GM23338 (cell line): ENCODE measurements at regions not wholly inside any gene's neighbourhood (a gene's known extent, or its start where the extent isn't known, plus 50 kb on each side); places are given as distances from the start of the nearest gene placed in this dataset.

ENCODE experiments used
- ATAC-seq: fragments of 200-7000 bp; cut with Tn5 transposase; 3 replicates; pipeline ENCODE4 v1.9.1; 2020
- DNase-seq: peaks from one replicate; pipeline ENCODE4 v3.0.0-alpha.2; 2015; ENCODE audit warnings: low spot score
- H2AFZ ChIP-seq: fragments of 200-600 bp; sonication (generic); 2 replicates; pipeline ENCODE4 v1.8.0; 2016; ENCODE audit warnings: antibody characterized with exemption, mild to moderate bottlenecking, moderate library complexity
- H3F3A ChIP-seq: fragments of 200-600 bp; sonication (generic); replicated peaks from 2 replicates; pipeline ENCODE4 v1.8.0; 2017; ENCODE audit warnings: antibody characterized with exemption, mixed run types, low read depth
- H3K27ac ChIP-seq: fragments of 200-600 bp; sonication (generic); 2 replicates; pipeline ENCODE4 v1.6.1; 2016; ENCODE audit warnings: low read depth
- H3K27me3 ChIP-seq: fragments of 200-600 bp; sonication (generic); 2 replicates; pipeline ENCODE4 v1.8.0; 2016; ENCODE audit warnings: mild to moderate bottlenecking, mixed run types, moderate library complexity; ENCODE audit not compliant: insufficient read depth
- H3K36me3 ChIP-seq: fragments of 200-600 bp; sonication (generic); 2 replicates; pipeline ENCODE4 v1.8.0; 2016; ENCODE audit warnings: mild to moderate bottlenecking; ENCODE audit not compliant: insufficient read depth
- H3K4me1 ChIP-seq: fragments of 200-600 bp; sonication (generic); 2 replicates; pipeline ENCODE4 v1.8.0; 2016; ENCODE audit warnings: mild to moderate bottlenecking, moderate library complexity; ENCODE audit not compliant: insufficient read depth
- H3K4me2 ChIP-seq: fragments of 200-600 bp; sonication (generic); 2 replicates; pipeline ENCODE4 v1.7.1; 2017; ENCODE audit warnings: mixed run types
- H3K4me3 ChIP-seq: fragments of 200-600 bp; sonication (generic); 2 replicates; pipeline ENCODE4 v1.6.1; 2016; ENCODE audit warnings: mixed run types
- H3K79me2 ChIP-seq: fragments of 200-600 bp; sonication (generic); replicated peaks from 2 replicates; pipeline ENCODE4 v1.8.0; 2017; ENCODE audit warnings: mild to moderate bottlenecking; ENCODE audit not compliant: insufficient read depth
- H3K9me2 ChIP-seq: fragments of 200-600 bp; sonication (generic); 2 replicates; pipeline ENCODE4 v1.8.0; 2017; ENCODE audit not compliant: insufficient read depth
- H4K20me1 ChIP-seq: fragments of 200-600 bp; sonication (generic); replicated peaks from 2 replicates; pipeline ENCODE4 v1.8.0; 2017; ENCODE audit warnings: mild to moderate bottlenecking; ENCODE audit not compliant: insufficient read depth
- H3K27ac Mint-ChIP-seq: 2 replicates; pipeline ENCODE4 v1.8.0; 2020; ENCODE audit warnings: inconsistent platforms, mild to moderate bottlenecking, moderate library complexity, mixed read lengths
- H3K27me3 Mint-ChIP-seq: 3 replicates; pipeline ENCODE4 v1.8.0; 2022; ENCODE audit warnings: low read depth, mild to moderate bottlenecking, moderate library complexity, mixed read lengths, inconsistent platforms; ENCODE audit not compliant: insufficient read depth, poor library complexity
- H3K36me3 Mint-ChIP-seq: 3 replicates; pipeline ENCODE4 v1.8.0; 2021; ENCODE audit warnings: low read depth, mild to moderate bottlenecking, inconsistent platforms, moderate library complexity, mixed read lengths
- H3K4me1 Mint-ChIP-seq: 3 replicates; pipeline ENCODE4 v1.8.0; 2020; ENCODE audit warnings: mild to moderate bottlenecking, inconsistent platforms, mixed read lengths
- H3K4me3 Mint-ChIP-seq: 3 replicates; pipeline ENCODE4 v1.8.0; 2021; ENCODE audit warnings: moderate library complexity, mild to moderate bottlenecking, inconsistent platforms, mixed read lengths
- H3K9me3 Mint-ChIP-seq: 3 replicates; pipeline ENCODE4 v1.8.0; 2020; ENCODE audit warnings: moderate library complexity, mild to moderate bottlenecking, inconsistent platforms, mixed read lengths
- CREB1 ChIP-seq: fragments of 250-450 bp; sonication (Bioruptor Pico); IDR thresholded peaks from 2 replicates; pipeline ENCODE4 v1.5.0; 2020; ENCODE audit warnings: low read depth, mild to moderate bottlenecking, moderate library complexity
- CTCF ChIP-seq, 2 experiments: fragments of 200-600 bp in 1 of 2; sonication (generic) in 1 of 2; conservative IDR thresholded peaks; 2 replicates each; pipeline versions ENCODE4 v1.5.1 to v1.6.1; 2016 to 2017; ENCODE audit warnings: antibody characterized with exemption in 2 of 2, low read depth in 2 of 2, mild to moderate bottlenecking in 2 of 2, moderate library complexity in 1 of 2
- EZH2phosphoT487 ChIP-seq: fragments of 200-600 bp; sonication (generic); IDR thresholded peaks from one replicate; pipeline ENCODE4 v1.8.1; 2018; ENCODE audit warnings: antibody characterized with exemption; ENCODE audit not compliant: unreplicated experiment
- JUNB ChIP-seq: IDR thresholded peaks from one replicate; pipeline ENCODE4 v1.6.1; 2016; ENCODE audit warnings: antibody characterized with exemption; ENCODE audit not compliant: unreplicated experiment
- NANOG ChIP-seq: IDR thresholded peaks from 2 replicates; pipeline ENCODE4 v1.6.1; 2016; ENCODE audit warnings: antibody characterized with exemption, borderline replicate concordance
- POLR2AphosphoS5 ChIP-seq: IDR thresholded peaks from 2 replicates; pipeline ENCODE4 v1.6.1; 2016; ENCODE audit warnings: antibody characterized with exemption, low read depth
- REST ChIP-seq: IDR thresholded peaks from one replicate; pipeline ENCODE4 v1.6.1; 2018; ENCODE audit warnings: antibody characterized with exemption; ENCODE audit not compliant: unreplicated experiment
- STAT1 ChIP-seq: IDR thresholded peaks from one replicate; pipeline ENCODE4 v1.6.1; 2016; ENCODE audit warnings: antibody characterized with exemption; ENCODE audit not compliant: unreplicated experiment
- ZNF114 ChIP-seq: fragments of 250-450 bp; sonication (Bioruptor Pico); IDR thresholded peaks from 2 replicates; pipeline ENCODE4 v1.5.0; 2020; ENCODE audit warnings: mild to moderate bottlenecking, moderate library complexity
- ZNF331 ChIP-seq: fragments of 250-450 bp; sonication (Bioruptor Pico); IDR thresholded peaks from 2 replicates; pipeline ENCODE4 v1.5.0; 2020; ENCODE audit warnings: low read depth, mild to moderate bottlenecking, moderate library complexity
- TF ChIP-seq, protein P1 (sequence below): IDR thresholded peaks from 2 replicates; pipeline ENCODE4 v1.6.1; 2016; ENCODE audit warnings: antibody characterized with exemption

- no peak overlapping the region for H3K4me2 ChIP-seq
Observed at GRCh38 chr20:47861116-47861515, 75.8 kb upstream of the SULF2 start.

More at GRCh38 chr20:47861116-47861515, 75.8 kb upstream of the SULF2 start:
- Mint-ChIP-seq H3K9me3 (peaks cover 12% of the 10 kb centered on the region), H3K4me1 (peaks cover 6% of the 10 kb centered on the region; the same call in 2 of the 3 replicates), H3K27me3 (no peaks in the 10 kb centered on the region), H3K27ac (no peak overlapping the region), H3K4me3 (no peak overlapping the region), H3K36me3 (peaks cover 5% of the 10 kb centered on the region)
- no peaks in the 10 kb centered on the region; the same call in 1 of the 2 replicates for H3K9me2 ChIP-seq
- no peaks in the 10 kb centered on the region for H3K79me2 ChIP-seq
- DNase-seq = no peak
- no peaks in the 10 kb centered on the region for H4K20me1 ChIP-seq
- no peaks in the 10 kb centered on the region for H3K36me3 ChIP-seq
- no peak overlapping the region for H2AFZ ChIP-seq
- H3F3A ChIP-seq = no peaks in the 10 kb centered on the region
- TF ChIP-seq CREB1 = no peak
- no peak for TF ChIP-seq REST
- TF ChIP-seq CTCF (conservative IDR thresholded peaks at IDR 0.05; ENCODE audit: low read depth in 2 of 2) = no peak
- no peak for TF ChIP-seq ZNF114 (CRISPR knock-in tag)
- no peak for TF ChIP-seq STAT1
- no peak for TF ChIP-seq ZNF331
- TF ChIP-seq EZH2phosphoT487 = no peak
- no peak for TF ChIP-seq POLR2AphosphoS5
- TF ChIP-seq, protein P1, sequence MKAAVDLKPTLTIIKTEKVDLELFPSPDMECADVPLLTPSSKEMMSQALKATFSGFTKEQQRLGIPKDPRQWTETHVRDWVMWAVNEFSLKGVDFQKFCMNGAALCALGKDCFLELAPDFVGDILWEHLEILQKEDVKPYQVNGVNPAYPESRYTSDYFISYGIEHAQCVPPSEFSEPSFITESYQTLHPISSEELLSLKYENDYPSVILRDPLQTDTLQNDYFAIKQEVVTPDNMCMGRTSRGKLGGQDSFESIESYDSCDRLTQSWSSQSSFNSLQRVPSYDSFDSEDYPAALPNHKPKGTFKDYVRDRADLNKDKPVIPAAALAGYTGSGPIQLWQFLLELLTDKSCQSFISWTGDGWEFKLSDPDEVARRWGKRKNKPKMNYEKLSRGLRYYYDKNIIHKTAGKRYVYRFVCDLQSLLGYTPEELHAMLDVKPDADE = no peak
- TF ChIP-seq JUNB = no peak
- no peak for TF ChIP-seq NANOG
- no peak for ATAC-seq
- no peak overlapping the region for H3K4me3 ChIP-seq
- no peaks in the 10 kb centered on the region for H3K27me3 ChIP-seq
- no peaks in the 10 kb centered on the region for H3K4me1 ChIP-seq
- no peak overlapping the region for H3K27ac ChIP-seq
